HepG2 (cell line): ENCODE measurements at regions not wholly inside any gene's neighbourhood (a gene's known extent, or its start where the extent isn't known, plus 50 kb on each side); places are given as distances from the start of the nearest gene placed in this dataset.

Source experiments
- BRCA1 ChIP-seq: sonication (generic); formaldehyde crosslinking; IDR thresholded peaks from 2 replicates; pipeline ENCODE4 v1.4.0; 2020; ENCODE audit warnings: missing genetic modification reagents
- CTCF ChIP-seq: sonication (generic); formaldehyde crosslinking; IDR thresholded peaks from 2 replicates; pipeline ENCODE4 v1.5.0; 2020; ENCODE audit warnings: mild to moderate bottlenecking, missing genetic modification reagents, moderate library complexity
- ELF1 ChIP-seq: sonication (generic); formaldehyde crosslinking; IDR thresholded peaks from 2 replicates; pipeline ENCODE4 v1.4.0; 2020; ENCODE audit warnings: missing genetic modification reagents
- IRF1 ChIP-seq: sonication (generic); formaldehyde crosslinking; IDR thresholded peaks from 2 replicates; pipeline ENCODE4 v1.4.0; 2020; ENCODE audit warnings: low read depth, mild to moderate bottlenecking, missing genetic modification reagents
- MYC ChIP-seq: sonication (generic); formaldehyde crosslinking; IDR thresholded peaks from 2 replicates; pipeline ENCODE4 v1.9.0; 2021; ENCODE audit warnings: missing genetic modification reagents, borderline replicate concordance
- NR3C1 ChIP-seq: sonication (generic); formaldehyde crosslinking; IDR thresholded peaks from 2 replicates; pipeline ENCODE4 v1.4.0; 2020; ENCODE audit warnings: missing genetic modification reagents
- POLR2A ChIP-seq, 2 experiments: IDR thresholded peaks; 2 replicates each; pipeline ENCODE4 v1.6.1; 2011; ENCODE audit warnings: low read depth in 2 of 2, low read length in 2 of 2, mild to moderate bottlenecking in 1 of 2, moderate library complexity in 1 of 2; ENCODE audit not compliant: insufficient read depth in 1 of 2
- POLR2AphosphoS5 ChIP-seq: IDR thresholded peaks from 2 replicates; pipeline ENCODE4 v1.6.1; 2012; ENCODE audit warnings: low read depth, low read length
- U2AF2 ChIP-seq: fragments of 200-400 bp; formaldehyde crosslinking; IDR thresholded peaks from 2 replicates; pipeline ENCODE4 v1.6.1; 2017; ENCODE audit warnings: low read depth, mild to moderate bottlenecking, low read length
- ZFP36 ChIP-seq: fragments of 150-350 bp; IDR thresholded peaks from 2 replicates; pipeline ENCODE4 v1.6.1; 2018; ENCODE audit warnings: borderline replicate concordance, low read length, low read depth; ENCODE audit not compliant: partially characterized antibody
- ZNF3 ChIP-seq: IDR thresholded peaks from 2 replicates; pipeline ENCODE4 v1.7.0; 2017; ENCODE audit warnings: inconsistent platforms
- ZNF350 ChIP-seq: sonication (generic); formaldehyde crosslinking; IDR thresholded peaks from 2 replicates; pipeline ENCODE4 v1.4.0; 2020; ENCODE audit warnings: mild to moderate bottlenecking, low read depth, missing genetic modification reagents, borderline replicate concordance
- ZNF512 ChIP-seq: sonication (generic); formaldehyde crosslinking; IDR thresholded peaks from 2 replicates; pipeline ENCODE4 v1.4.0; 2020; ENCODE audit warnings: mild to moderate bottlenecking, missing genetic modification reagents
- ZNF605 ChIP-seq: sonication (generic); formaldehyde crosslinking; IDR thresholded peaks from 2 replicates; pipeline ENCODE4 v1.8.0; 2022; ENCODE audit warnings: mild to moderate bottlenecking, missing genetic modification reagents

- no peak for TF ChIP-seq POLR2AphosphoS5
- TF ChIP-seq CTCF (CRISPR knock-in tag) = no peak
- TF ChIP-seq MYC (CRISPR knock-in tag) = no peak
- no peak for TF ChIP-seq ELF1 (CRISPR knock-in tag)
- TF ChIP-seq BRCA1 (CRISPR knock-in tag) = no peak
- TF ChIP-seq ZNF3 (CRISPR knock-in tag) = no peak
- TF ChIP-seq POLR2A (IDR thresholded peaks at IDR 0.05; ENCODE audit: insufficient read depth in 1 of 2, low read depth in 2 of 2, low read length in 2 of 2) = no peak
- TF ChIP-seq NR3C1 (CRISPR knock-in tag) = no peak
- no peak for TF ChIP-seq ZNF350 (CRISPR knock-in tag)
- no peak for TF ChIP-seq ZNF605
- no peak for TF ChIP-seq U2AF2
- no peak for TF ChIP-seq ZNF512 (CRISPR knock-in tag)
- no peak for TF ChIP-seq IRF1 (CRISPR knock-in tag)
- TF ChIP-seq ZFP36 = no peak
Observed at GRCh38 chr5:15001517-15001916, 129.9 kb upstream of the ANKH start.
